Neural progenitor cell (in vitro differentiated cells): ENCODE measurements at regions not wholly inside any gene's neighbourhood (a gene's known extent, or its start where the extent isn't known, plus 50 kb on each side); places are given as distances from the start of the nearest gene placed in this dataset.

Experiments used
- EZH2 ChIP-seq: fragments of 200-600 bp; sonication (generic); IDR thresholded peaks from 2 replicates; pipeline ENCODE4 v1.6.1; 2017; ENCODE audit warnings: antibody characterized with exemption, mild to moderate bottlenecking, moderate library complexity
- EZH2phosphoT487 ChIP-seq: fragments of 200-600 bp; sonication (generic); IDR thresholded peaks from 2 replicates; pipeline ENCODE4 v1.6.1; 2017; ENCODE audit warnings: antibody characterized with exemption
- TF ChIP-seq, protein P1 (sequence below): fragments of 200-600 bp; sonication (generic); IDR thresholded peaks from 2 replicates; pipeline ENCODE4 v1.5.1; 2017; ENCODE audit warnings: antibody characterized with exemption, mild to moderate bottlenecking

DNA sequence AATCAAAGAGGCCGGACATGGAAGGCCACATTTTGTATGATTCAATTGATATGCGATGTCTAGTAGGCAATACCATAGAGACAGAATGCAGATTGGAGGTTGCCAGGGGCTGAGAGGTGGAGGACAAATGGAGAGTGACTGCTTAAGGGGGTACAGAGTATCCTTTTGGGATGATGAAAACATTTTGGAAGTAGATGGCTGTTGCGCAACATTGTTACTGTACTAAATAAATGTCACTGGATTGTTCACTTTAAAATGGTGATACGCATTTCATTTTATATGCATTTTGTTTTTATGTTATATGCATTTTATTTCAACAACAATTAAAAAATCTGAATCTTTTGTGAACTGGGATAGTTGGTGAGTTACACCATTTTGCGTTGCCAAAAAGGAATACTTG is 99.7 kb upstream of the AGBL1 start:
- TF ChIP-seq, protein P1, sequence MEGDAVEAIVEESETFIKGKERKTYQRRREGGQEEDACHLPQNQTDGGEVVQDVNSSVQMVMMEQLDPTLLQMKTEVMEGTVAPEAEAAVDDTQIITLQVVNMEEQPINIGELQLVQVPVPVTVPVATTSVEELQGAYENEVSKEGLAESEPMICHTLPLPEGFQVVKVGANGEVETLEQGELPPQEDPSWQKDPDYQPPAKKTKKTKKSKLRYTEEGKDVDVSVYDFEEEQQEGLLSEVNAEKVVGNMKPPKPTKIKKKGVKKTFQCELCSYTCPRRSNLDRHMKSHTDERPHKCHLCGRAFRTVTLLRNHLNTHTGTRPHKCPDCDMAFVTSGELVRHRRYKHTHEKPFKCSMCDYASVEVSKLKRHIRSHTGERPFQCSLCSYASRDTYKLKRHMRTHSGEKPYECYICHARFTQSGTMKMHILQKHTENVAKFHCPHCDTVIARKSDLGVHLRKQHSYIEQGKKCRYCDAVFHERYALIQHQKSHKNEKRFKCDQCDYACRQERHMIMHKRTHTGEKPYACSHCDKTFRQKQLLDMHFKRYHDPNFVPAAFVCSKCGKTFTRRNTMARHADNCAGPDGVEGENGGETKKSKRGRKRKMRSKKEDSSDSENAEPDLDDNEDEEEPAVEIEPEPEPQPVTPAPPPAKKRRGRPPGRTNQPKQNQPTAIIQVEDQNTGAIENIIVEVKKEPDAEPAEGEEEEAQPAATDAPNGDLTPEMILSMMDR, result no peak
- TF ChIP-seq EZH2 (no peak), EZH2phosphoT487 (no peak)
